ENCODE measurements at regions not wholly inside any gene's neighbourhood (a gene's known extent, or its start where the extent isn't known, plus 50 kb on each side); places are given as distances from the start of the nearest gene placed in this dataset.

DNA sequence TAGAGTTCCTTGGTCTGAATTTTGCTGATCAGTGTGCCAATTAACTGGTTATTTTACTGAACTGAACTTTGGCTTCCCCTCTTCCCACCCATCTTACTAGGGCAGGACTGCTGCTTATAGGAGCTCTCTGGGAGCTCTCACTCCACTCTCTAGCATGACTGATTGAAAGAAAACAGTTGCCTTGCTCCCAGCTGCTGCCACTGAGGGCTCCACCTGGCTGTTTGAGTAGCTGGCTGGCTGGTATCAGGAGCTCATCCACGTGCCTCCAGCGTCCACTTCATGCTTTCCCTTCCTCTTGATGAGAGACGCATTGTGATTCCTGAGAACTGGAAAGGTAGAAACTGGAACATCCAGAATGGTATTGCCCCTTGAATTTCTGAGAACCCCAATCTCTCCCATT lies 73.0 kb upstream of the KLHL13 start:
- Histone ChIP-seq H3K9me2 (replicated peaks; ENCODE audit: insufficient read depth, low read length) (no peaks in the 10 kb centered on the region), H2AFZ (ENCODE audit: low read length) (no peak overlapping the region), H3K4me2 (ENCODE audit: low read depth, low read length) (peak overlapping the region; percentile 24; the same call in 1 of the 2 replicates), H3F3A (ENCODE audit: insufficient read depth, low read length) (no peaks in the 10 kb centered on the region), H3K4me3 (ENCODE audit: low read length) (no peak overlapping the region), H3K9me3 (replicated peaks; ENCODE audit: insufficient read depth, low read length) (no peaks in the 10 kb centered on the region), H4K20me1 (ENCODE audit: insufficient read depth, low read length) (no peaks in the 10 kb centered on the region), H3K9ac (ENCODE audit: low read length) (no peak overlapping the region), H3K36me3 (replicated peaks; ENCODE audit: insufficient read depth, low read length) (no peaks in the 10 kb centered on the region), H3K79me2 (ENCODE audit: low read length) (no peaks in the 10 kb centered on the region), H3K27me3 (replicated peaks; ENCODE audit: insufficient read depth, low read length) (no peaks in the 10 kb centered on the region), H3K27ac (ENCODE audit: low read length) (no peak overlapping the region), H3K4me1 (ENCODE audit: low read length) (0 out of 2 replicates have a peak, but pooled peaks cover 12% of the 10 kb centered on the region)
- DNase-seq = no peak
- TF ChIP-seq EZH2 (optimal IDR thresholded peaks at IDR 0.05; ENCODE audit: low read depth, low read length) (no peak), EZH2phosphoT487 (IDR thresholded peaks at IDR 0.05; ENCODE audit: low read length) (no peak)
- TF ChIP-seq, protein P1, sequence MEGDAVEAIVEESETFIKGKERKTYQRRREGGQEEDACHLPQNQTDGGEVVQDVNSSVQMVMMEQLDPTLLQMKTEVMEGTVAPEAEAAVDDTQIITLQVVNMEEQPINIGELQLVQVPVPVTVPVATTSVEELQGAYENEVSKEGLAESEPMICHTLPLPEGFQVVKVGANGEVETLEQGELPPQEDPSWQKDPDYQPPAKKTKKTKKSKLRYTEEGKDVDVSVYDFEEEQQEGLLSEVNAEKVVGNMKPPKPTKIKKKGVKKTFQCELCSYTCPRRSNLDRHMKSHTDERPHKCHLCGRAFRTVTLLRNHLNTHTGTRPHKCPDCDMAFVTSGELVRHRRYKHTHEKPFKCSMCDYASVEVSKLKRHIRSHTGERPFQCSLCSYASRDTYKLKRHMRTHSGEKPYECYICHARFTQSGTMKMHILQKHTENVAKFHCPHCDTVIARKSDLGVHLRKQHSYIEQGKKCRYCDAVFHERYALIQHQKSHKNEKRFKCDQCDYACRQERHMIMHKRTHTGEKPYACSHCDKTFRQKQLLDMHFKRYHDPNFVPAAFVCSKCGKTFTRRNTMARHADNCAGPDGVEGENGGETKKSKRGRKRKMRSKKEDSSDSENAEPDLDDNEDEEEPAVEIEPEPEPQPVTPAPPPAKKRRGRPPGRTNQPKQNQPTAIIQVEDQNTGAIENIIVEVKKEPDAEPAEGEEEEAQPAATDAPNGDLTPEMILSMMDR (IDR thresholded peaks at IDR 0.05; ENCODE audit: low read length) = no peak

DNA sequence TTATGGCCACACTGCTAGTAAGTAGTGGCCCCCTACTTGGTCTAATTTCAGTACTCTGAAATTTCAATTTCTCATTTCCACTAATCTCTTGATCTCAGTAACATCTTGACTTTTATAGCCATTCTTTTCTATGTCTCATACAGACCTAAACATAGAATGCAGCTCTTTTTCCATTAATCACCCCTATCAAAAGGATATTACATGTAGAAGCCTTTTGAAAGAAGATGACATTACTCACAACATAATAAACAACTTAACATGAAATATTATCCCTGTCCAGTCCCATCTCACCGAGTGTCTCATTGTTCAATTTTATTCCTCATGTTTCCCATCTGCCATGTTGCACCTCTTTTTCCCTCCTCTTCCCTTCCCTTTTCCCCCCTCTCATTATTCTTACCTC lies 81.1 kb upstream of the KLHL13 start:
- no peak overlapping the region for H2AFZ ChIP-seq (ENCODE audit: low read length)
- no peak overlapping the region for H3K27ac ChIP-seq (ENCODE audit: low read length)
- no peak overlapping the region for H3K4me3 ChIP-seq (ENCODE audit: low read length)
- no peaks in the 10 kb centered on the region for H3K36me3 ChIP-seq (replicated peaks; ENCODE audit: insufficient read depth, low read length)
- H4K20me1 ChIP-seq (ENCODE audit: insufficient read depth, low read length) = no peaks in the 10 kb centered on the region
- no peaks in the 10 kb centered on the region for H3K79me2 ChIP-seq (ENCODE audit: low read length)
- DNase-seq = no peak
- no peak overlapping the region for H3K9ac ChIP-seq (ENCODE audit: low read length)
- H3K27me3 ChIP-seq (replicated peaks; ENCODE audit: insufficient read depth, low read length) = no peaks in the 10 kb centered on the region
- H3K4me1 ChIP-seq (ENCODE audit: low read length) = no peaks in the 10 kb centered on the region
- TF ChIP-seq EZH2 (optimal IDR thresholded peaks at IDR 0.05; ENCODE audit: low read depth, low read length) (no peak), EZH2phosphoT487 (IDR thresholded peaks at IDR 0.05; ENCODE audit: low read length) (no peak)
- TF ChIP-seq, protein P1 (IDR thresholded peaks at IDR 0.05; ENCODE audit: low read length) = no peak
- H3K9me2 ChIP-seq (replicated peaks; ENCODE audit: insufficient read depth, low read length) = no peaks in the 10 kb centered on the region
- no peaks in the 10 kb centered on the region for H3F3A ChIP-seq (ENCODE audit: insufficient read depth, low read length)
- no peak overlapping the region for H3K4me2 ChIP-seq (ENCODE audit: low read depth, low read length)
- H3K9me3 ChIP-seq (replicated peaks; ENCODE audit: insufficient read depth, low read length) = no peaks in the 10 kb centered on the region

DNA sequence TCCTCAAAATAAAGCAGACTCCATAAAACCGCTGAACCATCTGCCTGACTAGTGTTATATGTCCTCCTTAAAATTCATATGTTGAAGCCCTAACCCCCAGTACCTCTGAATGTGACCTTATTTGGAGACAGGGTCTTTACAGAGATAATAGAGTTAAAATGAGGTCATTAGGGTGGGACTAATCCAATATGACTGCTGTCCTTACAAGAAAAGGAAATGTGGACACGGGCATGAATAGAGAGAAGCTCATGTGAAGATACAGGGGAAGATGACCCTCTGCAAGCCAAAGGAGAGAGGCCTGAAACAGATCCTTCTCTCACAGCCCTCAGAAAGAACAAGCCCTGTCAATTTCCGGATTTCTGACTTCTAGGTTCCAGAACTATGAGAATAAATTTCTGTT lies 82.0 kb upstream of the KLHL13 start:
- H3K36me3 ChIP-seq (replicated peaks; ENCODE audit: insufficient read depth, low read length) = no peaks in the 10 kb centered on the region
- no peaks in the 10 kb centered on the region for H4K20me1 ChIP-seq (ENCODE audit: insufficient read depth, low read length)
- H3F3A ChIP-seq (ENCODE audit: insufficient read depth, low read length) = no peaks in the 10 kb centered on the region
- no peaks in the 10 kb centered on the region for H3K9me2 ChIP-seq (replicated peaks; ENCODE audit: insufficient read depth, low read length)
- H3K9me3 ChIP-seq (replicated peaks; ENCODE audit: insufficient read depth, low read length) = no peaks in the 10 kb centered on the region
- no peaks in the 10 kb centered on the region for H3K27me3 ChIP-seq (replicated peaks; ENCODE audit: insufficient read depth, low read length)
- no peak overlapping the region for H2AFZ ChIP-seq (ENCODE audit: low read length)
- H3K4me3 ChIP-seq (ENCODE audit: low read length) = no peak overlapping the region
- TF ChIP-seq, protein P1 (IDR thresholded peaks at IDR 0.05; ENCODE audit: low read length) = no peak
- no peak for TF ChIP-seq EZH2 (optimal IDR thresholded peaks at IDR 0.05; ENCODE audit: low read depth, low read length)
- TF ChIP-seq EZH2phosphoT487 (IDR thresholded peaks at IDR 0.05; ENCODE audit: low read length) = no peak
- no peak for DNase-seq
- H3K4me1 ChIP-seq (ENCODE audit: low read length) = no peaks in the 10 kb centered on the region
- no peaks in the 10 kb centered on the region for H3K79me2 ChIP-seq (ENCODE audit: low read length)
- no peak overlapping the region for H3K9ac ChIP-seq (ENCODE audit: low read length)
- no peak overlapping the region for H3K27ac ChIP-seq (ENCODE audit: low read length)
- H3K4me2 ChIP-seq (ENCODE audit: low read depth, low read length) = no peak overlapping the region
